ENCODE measurements at regions not wholly inside any gene's neighbourhood (a gene's known extent, or its start where the extent isn't known, plus 50 kb on each side); places are given as distances from the start of the nearest gene placed in this dataset.

DNA sequence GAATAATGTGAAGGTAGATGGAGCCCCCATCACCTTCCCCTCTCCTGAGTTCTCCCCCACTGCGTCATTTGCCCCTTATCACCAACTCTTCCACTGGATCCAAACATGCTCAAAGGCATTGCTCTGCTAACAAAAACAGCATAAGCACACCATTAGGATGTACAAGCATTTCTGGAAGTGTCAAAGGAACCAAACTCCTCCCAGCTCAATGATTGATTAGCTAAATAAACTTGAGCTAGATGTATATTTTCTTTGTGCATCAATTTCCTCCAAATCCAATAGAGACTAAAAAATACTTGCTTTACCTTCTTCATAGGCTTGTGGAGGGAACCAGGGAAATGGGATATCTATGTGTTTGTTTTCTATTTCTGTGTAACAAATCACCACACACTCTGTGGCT is 248.4 kb upstream of the JARID2 start:
- no peaks in the 10 kb centered on the region for H3K4me1 Mint-ChIP-seq (ENCODE audit: unreplicated experiment)
- H3K36me3 Mint-ChIP-seq (ENCODE audit: unreplicated experiment) = no peaks in the 10 kb centered on the region

GRCh38 chr6:14999106-14999505 is 246.8 kb upstream of the JARID2 start:
- Mint-ChIP-seq H3K27me3 (ENCODE audit: unreplicated experiment) (peaks cover 7% of the 10 kb centered on the region), H3K4me3 (ENCODE audit: unreplicated experiment) (no peak overlapping the region), H3K4me1 (ENCODE audit: unreplicated experiment) (no peaks in the 10 kb centered on the region), H3K9me3 (ENCODE audit: unreplicated experiment) (no peaks in the 10 kb centered on the region), H3K27ac (ENCODE audit: unreplicated experiment) (no peak overlapping the region), H3K36me3 (ENCODE audit: unreplicated experiment) (no peaks in the 10 kb centered on the region)
- DNase-seq (ENCODE audit: extremely low spot score, unreplicated experiment) = no peak
- TF ChIP-seq CTCF (IDR thresholded peaks at IDR 0.05) = no peak

More for the DNA sequence above, 248.4 kb upstream of the JARID2 start:
- Mint-ChIP-seq H3K27me3 (ENCODE audit: unreplicated experiment) (peaks cover 7% of the 10 kb centered on the region), H3K9me3 (ENCODE audit: unreplicated experiment) (no peaks in the 10 kb centered on the region), H3K27ac (ENCODE audit: unreplicated experiment) (no peak overlapping the region), H3K4me3 (ENCODE audit: unreplicated experiment) (no peak overlapping the region)
- no peak for TF ChIP-seq CTCF (IDR thresholded peaks at IDR 0.05)
- no peak for DNase-seq (ENCODE audit: extremely low spot score, unreplicated experiment)

GRCh38 chr6:15001326-15001910 is 244.5 kb upstream of the JARID2 start:
- no peaks in the 10 kb centered on the region for H3K9me3 Mint-ChIP-seq (ENCODE audit: unreplicated experiment)
- no peak for DNase-seq (ENCODE audit: extremely low spot score, unreplicated experiment)
- no peaks in the 10 kb centered on the region for H3K4me1 Mint-ChIP-seq (ENCODE audit: unreplicated experiment)
- peaks cover 7% of the 10 kb centered on the region for H3K27me3 Mint-ChIP-seq (ENCODE audit: unreplicated experiment)
- H3K36me3 Mint-ChIP-seq (ENCODE audit: unreplicated experiment) = no peaks in the 10 kb centered on the region
- H3K4me3 Mint-ChIP-seq (ENCODE audit: unreplicated experiment) = no peak overlapping the region
- H3K27ac Mint-ChIP-seq (ENCODE audit: unreplicated experiment) = no peak overlapping the region
- no peak for TF ChIP-seq CTCF (IDR thresholded peaks at IDR 0.05)

DNA sequence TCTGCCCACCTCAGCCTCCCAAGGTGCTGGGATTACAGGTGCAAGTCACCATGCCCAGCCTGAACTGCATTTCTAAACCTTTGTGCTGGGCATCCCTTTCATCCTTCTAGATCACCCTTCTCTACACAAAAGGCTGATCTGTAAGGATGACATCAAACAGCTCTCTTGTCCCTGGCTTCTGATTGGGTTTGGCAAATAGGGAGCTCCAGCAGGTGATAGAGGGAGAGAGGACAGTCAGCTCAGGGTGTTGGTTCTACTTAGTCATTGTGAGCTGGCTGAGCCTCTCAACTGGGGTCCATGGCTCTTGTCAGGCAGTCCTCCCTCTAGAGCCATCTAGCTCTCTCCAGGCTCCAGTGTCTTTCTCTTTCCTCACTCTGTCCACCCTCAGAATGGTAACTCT is 237.6 kb upstream of the JARID2 start:
- Mint-ChIP-seq H3K4me3 (ENCODE audit: unreplicated experiment) (no peak overlapping the region), H3K27me3 (ENCODE audit: unreplicated experiment) (peaks cover 6% of the 10 kb centered on the region), H3K4me1 (ENCODE audit: unreplicated experiment) (no peaks in the 10 kb centered on the region), H3K36me3 (ENCODE audit: unreplicated experiment) (no peaks in the 10 kb centered on the region), H3K27ac (ENCODE audit: unreplicated experiment) (no peak overlapping the region), H3K9me3 (ENCODE audit: unreplicated experiment) (no peaks in the 10 kb centered on the region)
- TF ChIP-seq CTCF (IDR thresholded peaks at IDR 0.05) = no peak
- DNase-seq (ENCODE audit: extremely low spot score, unreplicated experiment) = no peak

- no peak for TF ChIP-seq CTCF (IDR thresholded peaks at IDR 0.05)
- Mint-ChIP-seq H3K4me3 (ENCODE audit: unreplicated experiment) (no peak overlapping the region), H3K36me3 (ENCODE audit: unreplicated experiment) (no peaks in the 10 kb centered on the region), H3K9me3 (ENCODE audit: unreplicated experiment) (no peaks in the 10 kb centered on the region), H3K4me1 (ENCODE audit: unreplicated experiment) (no peaks in the 10 kb centered on the region), H3K27me3 (ENCODE audit: unreplicated experiment) (peaks cover 32% of the 10 kb centered on the region), H3K27ac (ENCODE audit: unreplicated experiment) (no peak overlapping the region)
- DNase-seq (ENCODE audit: extremely low spot score, unreplicated experiment) = no peak
Observed at GRCh38 chr6:15014958-15015357, 230.9 kb upstream of the JARID2 start.

Measured in osteocyte (in vitro differentiated cells).